Keratinocyte (primary cell): ENCODE measurements at regions not wholly inside any gene's neighbourhood (a gene's known extent, or its start where the extent isn't known, plus 50 kb on each side); places are given as distances from the start of the nearest gene placed in this dataset.

Experiments used
- EZH2 ChIP-seq: IDR thresholded peaks from one replicate; pipeline ENCODE4 v1.6.1; 2012; ENCODE audit warnings: inconsistent platforms, mild to moderate bottlenecking, low read length, moderate library complexity
- TF ChIP-seq, protein P1 (sequence below), 3 experiments: IDR thresholded peaks in 1 of 3; conservative IDR thresholded peaks in 1 of 3; optimal IDR thresholded peaks in 1 of 3; 2 replicates in 2 of 3; 3 replicates in 1 of 3; pipeline versions ENCODE3 to v1.5.1; 2011; ENCODE audit warnings: low read length in 3 of 3, mild to moderate bottlenecking in 3 of 3, moderate library complexity in 2 of 3, control low read depth in 1 of 3, inconsistent platforms in 1 of 3; ENCODE audit not compliant: insufficient read depth in 2 of 3; ENCODE audit errors: extremely low read depth in 1 of 3

- TF ChIP-seq, protein P1, sequence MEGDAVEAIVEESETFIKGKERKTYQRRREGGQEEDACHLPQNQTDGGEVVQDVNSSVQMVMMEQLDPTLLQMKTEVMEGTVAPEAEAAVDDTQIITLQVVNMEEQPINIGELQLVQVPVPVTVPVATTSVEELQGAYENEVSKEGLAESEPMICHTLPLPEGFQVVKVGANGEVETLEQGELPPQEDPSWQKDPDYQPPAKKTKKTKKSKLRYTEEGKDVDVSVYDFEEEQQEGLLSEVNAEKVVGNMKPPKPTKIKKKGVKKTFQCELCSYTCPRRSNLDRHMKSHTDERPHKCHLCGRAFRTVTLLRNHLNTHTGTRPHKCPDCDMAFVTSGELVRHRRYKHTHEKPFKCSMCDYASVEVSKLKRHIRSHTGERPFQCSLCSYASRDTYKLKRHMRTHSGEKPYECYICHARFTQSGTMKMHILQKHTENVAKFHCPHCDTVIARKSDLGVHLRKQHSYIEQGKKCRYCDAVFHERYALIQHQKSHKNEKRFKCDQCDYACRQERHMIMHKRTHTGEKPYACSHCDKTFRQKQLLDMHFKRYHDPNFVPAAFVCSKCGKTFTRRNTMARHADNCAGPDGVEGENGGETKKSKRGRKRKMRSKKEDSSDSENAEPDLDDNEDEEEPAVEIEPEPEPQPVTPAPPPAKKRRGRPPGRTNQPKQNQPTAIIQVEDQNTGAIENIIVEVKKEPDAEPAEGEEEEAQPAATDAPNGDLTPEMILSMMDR (optimal IDR thresholded peaks at IDR 0.05 in 1 of 3, IDR thresholded peaks at IDR 0.05 in 1 of 3, conservative IDR thresholded peaks at IDR 0.05 in 1 of 3; ENCODE audit: extremely low read depth in 1 of 3, insufficient read depth in 2 of 3, low read length in 3 of 3) = no peak
- no peak for TF ChIP-seq EZH2
Measured at GRCh38 chr13:82216165-82216564, 1666.1 kb downstream of the SLITRK1 start.
